ENCODE measurements at regions not wholly inside any gene's neighbourhood (a gene's known extent, or its start where the extent isn't known, plus 50 kb on each side); places are given as distances from the start of the nearest gene placed in this dataset.

GRCh38 chr20:23156842-23157423, 70.8 kb upstream of the CD93 start:
- H3K27ac ChIP-seq = no peak overlapping the region
- no peak for TF ChIP-seq CTCF (conservative IDR thresholded peaks at IDR 0.05)

GRCh38 chr20:23156170-23156841, 70.2 kb upstream of the CD93 start:
- no peak for TF ChIP-seq CTCF (conservative IDR thresholded peaks at IDR 0.05)
- no peak overlapping the region for H3K27ac ChIP-seq

- TF ChIP-seq CTCF (conservative IDR thresholded peaks at IDR 0.05) = no peak
These were observed 69.0 kb upstream of the CD93 start for GRCh38 chr20:23155141-23155590.

GRCh38 chr20:23153696-23154341, 67.7 kb upstream of the CD93 start:
- no peak overlapping the region for H3K27ac ChIP-seq
- TF ChIP-seq CTCF (conservative IDR thresholded peaks at IDR 0.05) = no peak

More at GRCh38 chr20:23155141-23155590, 69.0 kb upstream of the CD93 start:
- H3K27ac ChIP-seq = no peak overlapping the region

GRCh38 chr20:23152902-23153301, 66.8 kb upstream of the CD93 start:
- no peak for TF ChIP-seq CTCF (conservative IDR thresholded peaks at IDR 0.05)
- no peak overlapping the region for H3K27ac ChIP-seq

- H3K27ac ChIP-seq = no peak overlapping the region
- no peak for TF ChIP-seq CTCF (conservative IDR thresholded peaks at IDR 0.05)
These were observed 66.3 kb upstream of the CD93 start for GRCh38 chr20:23152308-23152892.

GRCh38 chr20:23151885-23152284, 65.8 kb upstream of the CD93 start:
- no peak for TF ChIP-seq CTCF (conservative IDR thresholded peaks at IDR 0.05)
- H3K27ac ChIP-seq = no peak overlapping the region
